GM23338 (cell line): ENCODE measurements at regions not wholly inside any gene's neighbourhood (a gene's known extent, or its start where the extent isn't known, plus 50 kb on each side); places are given as distances from the start of the nearest gene placed in this dataset.

Source experiments
- ATAC-seq: fragments of 200-7000 bp; cut with Tn5 transposase; 3 replicates; pipeline ENCODE4 v1.9.1; 2020
- DNase-seq: peaks from one replicate; pipeline ENCODE4 v3.0.0-alpha.2; 2015; ENCODE audit warnings: low spot score
- H2AFZ ChIP-seq: fragments of 200-600 bp; sonication (generic); 2 replicates; pipeline ENCODE4 v1.8.0; 2016; ENCODE audit warnings: antibody characterized with exemption, mild to moderate bottlenecking, moderate library complexity
- H3F3A ChIP-seq: fragments of 200-600 bp; sonication (generic); replicated peaks from 2 replicates; pipeline ENCODE4 v1.8.0; 2017; ENCODE audit warnings: antibody characterized with exemption, mixed run types, low read depth
- H3K27ac ChIP-seq: fragments of 200-600 bp; sonication (generic); 2 replicates; pipeline ENCODE4 v1.6.1; 2016; ENCODE audit warnings: low read depth
- H3K27me3 ChIP-seq: fragments of 200-600 bp; sonication (generic); 2 replicates; pipeline ENCODE4 v1.8.0; 2016; ENCODE audit warnings: mild to moderate bottlenecking, mixed run types, moderate library complexity; ENCODE audit not compliant: insufficient read depth
- H3K36me3 ChIP-seq: fragments of 200-600 bp; sonication (generic); 2 replicates; pipeline ENCODE4 v1.8.0; 2016; ENCODE audit warnings: mild to moderate bottlenecking; ENCODE audit not compliant: insufficient read depth
- H3K4me1 ChIP-seq: fragments of 200-600 bp; sonication (generic); 2 replicates; pipeline ENCODE4 v1.8.0; 2016; ENCODE audit warnings: mild to moderate bottlenecking, moderate library complexity; ENCODE audit not compliant: insufficient read depth
- H3K4me2 ChIP-seq: fragments of 200-600 bp; sonication (generic); 2 replicates; pipeline ENCODE4 v1.7.1; 2017; ENCODE audit warnings: mixed run types
- H3K4me3 ChIP-seq: fragments of 200-600 bp; sonication (generic); 2 replicates; pipeline ENCODE4 v1.6.1; 2016; ENCODE audit warnings: mixed run types
- H3K79me2 ChIP-seq: fragments of 200-600 bp; sonication (generic); replicated peaks from 2 replicates; pipeline ENCODE4 v1.8.0; 2017; ENCODE audit warnings: mild to moderate bottlenecking; ENCODE audit not compliant: insufficient read depth
- H3K9me2 ChIP-seq: fragments of 200-600 bp; sonication (generic); 2 replicates; pipeline ENCODE4 v1.8.0; 2017; ENCODE audit not compliant: insufficient read depth
- H4K20me1 ChIP-seq: fragments of 200-600 bp; sonication (generic); replicated peaks from 2 replicates; pipeline ENCODE4 v1.8.0; 2017; ENCODE audit warnings: mild to moderate bottlenecking; ENCODE audit not compliant: insufficient read depth
- H3K27ac Mint-ChIP-seq: 2 replicates; pipeline ENCODE4 v1.8.0; 2020; ENCODE audit warnings: inconsistent platforms, mild to moderate bottlenecking, moderate library complexity, mixed read lengths
- H3K27me3 Mint-ChIP-seq: 3 replicates; pipeline ENCODE4 v1.8.0; 2022; ENCODE audit warnings: low read depth, mild to moderate bottlenecking, moderate library complexity, mixed read lengths, inconsistent platforms; ENCODE audit not compliant: insufficient read depth, poor library complexity
- H3K36me3 Mint-ChIP-seq: 3 replicates; pipeline ENCODE4 v1.8.0; 2021; ENCODE audit warnings: low read depth, mild to moderate bottlenecking, inconsistent platforms, moderate library complexity, mixed read lengths
- H3K4me1 Mint-ChIP-seq: 3 replicates; pipeline ENCODE4 v1.8.0; 2020; ENCODE audit warnings: mild to moderate bottlenecking, inconsistent platforms, mixed read lengths
- H3K4me3 Mint-ChIP-seq: 3 replicates; pipeline ENCODE4 v1.8.0; 2021; ENCODE audit warnings: moderate library complexity, mild to moderate bottlenecking, inconsistent platforms, mixed read lengths
- H3K9me3 Mint-ChIP-seq: 3 replicates; pipeline ENCODE4 v1.8.0; 2020; ENCODE audit warnings: moderate library complexity, mild to moderate bottlenecking, inconsistent platforms, mixed read lengths
- CREB1 ChIP-seq: fragments of 250-450 bp; sonication (Bioruptor Pico); IDR thresholded peaks from 2 replicates; pipeline ENCODE4 v1.5.0; 2020; ENCODE audit warnings: low read depth, mild to moderate bottlenecking, moderate library complexity
- EZH2 ChIP-seq: fragments of 200-600 bp; sonication (generic); IDR thresholded peaks from one replicate; pipeline ENCODE4 v1.8.0; 2017; ENCODE audit warnings: antibody characterized with exemption, mild to moderate bottlenecking, low read depth; ENCODE audit not compliant: unreplicated experiment
- EZH2phosphoT487 ChIP-seq: fragments of 200-600 bp; sonication (generic); IDR thresholded peaks from one replicate; pipeline ENCODE4 v1.8.1; 2018; ENCODE audit warnings: antibody characterized with exemption; ENCODE audit not compliant: unreplicated experiment
- JUNB ChIP-seq: IDR thresholded peaks from one replicate; pipeline ENCODE4 v1.6.1; 2016; ENCODE audit warnings: antibody characterized with exemption; ENCODE audit not compliant: unreplicated experiment
- POLR2AphosphoS5 ChIP-seq: IDR thresholded peaks from 2 replicates; pipeline ENCODE4 v1.6.1; 2016; ENCODE audit warnings: antibody characterized with exemption, low read depth
- STAT1 ChIP-seq: IDR thresholded peaks from one replicate; pipeline ENCODE4 v1.6.1; 2016; ENCODE audit warnings: antibody characterized with exemption; ENCODE audit not compliant: unreplicated experiment
- ZNF114 ChIP-seq: fragments of 250-450 bp; sonication (Bioruptor Pico); IDR thresholded peaks from 2 replicates; pipeline ENCODE4 v1.5.0; 2020; ENCODE audit warnings: mild to moderate bottlenecking, moderate library complexity
- ZNF331 ChIP-seq: fragments of 250-450 bp; sonication (Bioruptor Pico); IDR thresholded peaks from 2 replicates; pipeline ENCODE4 v1.5.0; 2020; ENCODE audit warnings: low read depth, mild to moderate bottlenecking, moderate library complexity
- ZNF462 ChIP-seq: fragments of 250-450 bp; sonication (Bioruptor Pico); IDR thresholded peaks from 2 replicates; pipeline ENCODE4 v1.5.0; 2020; ENCODE audit warnings: mild to moderate bottlenecking, moderate library complexity
- TF ChIP-seq, protein P1 (sequence below), 2 experiments: fragments of 200-600 bp in 1 of 2; sonication (generic) in 1 of 2; conservative IDR thresholded peaks; 2 replicates each; pipeline versions ENCODE4 v1.5.1 to v1.6.1; 2016 to 2017; ENCODE audit warnings: antibody characterized with exemption in 2 of 2, low read depth in 2 of 2, mild to moderate bottlenecking in 2 of 2, moderate library complexity in 1 of 2

DNA sequence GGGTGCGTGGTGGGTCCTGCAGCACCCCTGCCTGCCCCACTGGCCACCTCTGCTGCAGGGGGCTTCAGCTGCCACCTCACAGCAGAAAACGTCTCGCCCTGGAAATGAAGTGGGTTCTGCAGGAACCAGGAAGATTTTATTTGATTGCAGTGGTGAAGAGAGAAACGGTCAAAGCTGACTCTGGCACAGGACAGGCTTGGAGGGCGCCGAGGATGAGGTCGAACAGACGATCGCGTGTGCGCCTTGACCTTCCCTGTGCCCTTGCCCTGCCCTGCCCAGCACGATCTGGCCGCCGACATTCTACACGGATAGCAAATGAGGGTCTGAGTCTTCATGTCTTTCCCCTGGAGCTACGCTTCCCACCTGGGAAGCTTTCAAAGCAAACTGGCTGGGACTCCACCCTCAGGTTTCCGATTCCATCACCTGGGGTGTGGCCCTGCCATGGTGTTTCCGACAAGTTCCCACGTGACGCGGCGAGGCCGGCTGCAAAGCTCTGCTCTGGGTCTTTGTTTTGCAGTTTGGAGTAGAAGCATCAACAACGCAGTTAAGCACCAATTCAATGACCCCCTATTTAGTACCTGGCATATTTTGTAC lies 50.3 kb upstream of the TUBGCP3 start:
- peaks cover 21% of the 10 kb centered on the region for H3K4me1 Mint-ChIP-seq
- no peaks in the 10 kb centered on the region for H4K20me1 ChIP-seq
- no peak overlapping the region for H3K4me2 ChIP-seq
- H3K36me3 Mint-ChIP-seq = no peaks in the 10 kb centered on the region
- TF ChIP-seq, protein P1, sequence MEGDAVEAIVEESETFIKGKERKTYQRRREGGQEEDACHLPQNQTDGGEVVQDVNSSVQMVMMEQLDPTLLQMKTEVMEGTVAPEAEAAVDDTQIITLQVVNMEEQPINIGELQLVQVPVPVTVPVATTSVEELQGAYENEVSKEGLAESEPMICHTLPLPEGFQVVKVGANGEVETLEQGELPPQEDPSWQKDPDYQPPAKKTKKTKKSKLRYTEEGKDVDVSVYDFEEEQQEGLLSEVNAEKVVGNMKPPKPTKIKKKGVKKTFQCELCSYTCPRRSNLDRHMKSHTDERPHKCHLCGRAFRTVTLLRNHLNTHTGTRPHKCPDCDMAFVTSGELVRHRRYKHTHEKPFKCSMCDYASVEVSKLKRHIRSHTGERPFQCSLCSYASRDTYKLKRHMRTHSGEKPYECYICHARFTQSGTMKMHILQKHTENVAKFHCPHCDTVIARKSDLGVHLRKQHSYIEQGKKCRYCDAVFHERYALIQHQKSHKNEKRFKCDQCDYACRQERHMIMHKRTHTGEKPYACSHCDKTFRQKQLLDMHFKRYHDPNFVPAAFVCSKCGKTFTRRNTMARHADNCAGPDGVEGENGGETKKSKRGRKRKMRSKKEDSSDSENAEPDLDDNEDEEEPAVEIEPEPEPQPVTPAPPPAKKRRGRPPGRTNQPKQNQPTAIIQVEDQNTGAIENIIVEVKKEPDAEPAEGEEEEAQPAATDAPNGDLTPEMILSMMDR (conservative IDR thresholded peaks at IDR 0.05; ENCODE audit: low read depth in 2 of 2) = no peak
- no peak for TF ChIP-seq EZH2
- no peak for TF ChIP-seq ZNF331 (CRISPR knock-in tag)
- TF ChIP-seq STAT1 = no peak
- TF ChIP-seq ZNF114 (CRISPR knock-in tag) = no peak
- TF ChIP-seq JUNB = no peak
- no peak for TF ChIP-seq EZH2phosphoT487
- TF ChIP-seq POLR2AphosphoS5 = no peak
- TF ChIP-seq ZNF462 = no peak
- TF ChIP-seq CREB1 (CRISPR knock-in tag) = no peak
- H3K4me3 Mint-ChIP-seq = no peak overlapping the region; the same call in 2 of the 3 replicates
- peaks cover 5% of the 10 kb centered on the region; the same call in 1 of the 2 replicates for H3K4me1 ChIP-seq
- H3K27ac ChIP-seq = no peak overlapping the region
- DNase-seq = no peak
- H3K79me2 ChIP-seq = no peaks in the 10 kb centered on the region
- peaks cover 8% of the 10 kb centered on the region for H3K27me3 Mint-ChIP-seq
- H3K4me3 ChIP-seq = no peak overlapping the region
- no peaks in the 10 kb centered on the region for H3K27me3 ChIP-seq
- peak; percentile 23 for ATAC-seq
- no peak overlapping the region for H2AFZ ChIP-seq
- H3K9me3 Mint-ChIP-seq = no peaks in the 10 kb centered on the region
- no peaks in the 10 kb centered on the region for H3F3A ChIP-seq
- H3K36me3 ChIP-seq = no peaks in the 10 kb centered on the region
- no peaks in the 10 kb centered on the region for H3K9me2 ChIP-seq
- no peak overlapping the region; the same call in 1 of the 2 replicates for H3K27ac Mint-ChIP-seq
